ENCODE measurements at regions not wholly inside any gene's neighbourhood (a gene's known extent, or its start where the extent isn't known, plus 50 kb on each side); places are given as distances from the start of the nearest gene placed in this dataset.

DNA sequence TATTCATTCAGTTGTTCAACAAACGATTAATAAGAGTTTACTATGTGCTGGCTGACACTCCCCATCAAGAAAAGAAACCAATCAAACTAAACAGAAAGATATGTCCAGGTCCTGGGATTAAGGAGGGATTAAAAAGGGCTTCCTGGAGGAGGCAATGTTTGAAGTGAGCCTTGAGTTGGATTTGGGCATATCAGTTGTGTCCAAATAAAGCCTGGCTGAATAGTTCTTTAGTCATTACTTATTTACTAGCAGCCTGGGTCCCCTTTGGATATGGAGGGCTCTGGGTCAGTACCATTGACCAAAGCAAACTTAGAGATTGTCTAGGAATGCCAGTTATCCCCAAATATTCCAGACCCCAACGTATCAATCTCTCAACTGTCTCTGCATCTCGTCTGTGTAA is 117.7 kb downstream of the COPRS start:
- TF ChIP-seq EZH2 (IDR thresholded peaks at IDR 0.05; ENCODE audit: insufficient read depth, poor library complexity, severe bottlenecking), result no peak
- no peak for TF ChIP-seq EZH2phosphoT487 (IDR thresholded peaks at IDR 0.05; ENCODE audit: insufficient read depth, low read depth)
